ENCODE measurements at regions not wholly inside any gene's neighbourhood (a gene's known extent, or its start where the extent isn't known, plus 50 kb on each side); places are given as distances from the start of the nearest gene placed in this dataset.
"Not testable (repeated sequence)": the region's sequence is repeated elsewhere in the genome, so short reads cannot be mapped to it uniquely, and the experiment has no call there.

DNA sequence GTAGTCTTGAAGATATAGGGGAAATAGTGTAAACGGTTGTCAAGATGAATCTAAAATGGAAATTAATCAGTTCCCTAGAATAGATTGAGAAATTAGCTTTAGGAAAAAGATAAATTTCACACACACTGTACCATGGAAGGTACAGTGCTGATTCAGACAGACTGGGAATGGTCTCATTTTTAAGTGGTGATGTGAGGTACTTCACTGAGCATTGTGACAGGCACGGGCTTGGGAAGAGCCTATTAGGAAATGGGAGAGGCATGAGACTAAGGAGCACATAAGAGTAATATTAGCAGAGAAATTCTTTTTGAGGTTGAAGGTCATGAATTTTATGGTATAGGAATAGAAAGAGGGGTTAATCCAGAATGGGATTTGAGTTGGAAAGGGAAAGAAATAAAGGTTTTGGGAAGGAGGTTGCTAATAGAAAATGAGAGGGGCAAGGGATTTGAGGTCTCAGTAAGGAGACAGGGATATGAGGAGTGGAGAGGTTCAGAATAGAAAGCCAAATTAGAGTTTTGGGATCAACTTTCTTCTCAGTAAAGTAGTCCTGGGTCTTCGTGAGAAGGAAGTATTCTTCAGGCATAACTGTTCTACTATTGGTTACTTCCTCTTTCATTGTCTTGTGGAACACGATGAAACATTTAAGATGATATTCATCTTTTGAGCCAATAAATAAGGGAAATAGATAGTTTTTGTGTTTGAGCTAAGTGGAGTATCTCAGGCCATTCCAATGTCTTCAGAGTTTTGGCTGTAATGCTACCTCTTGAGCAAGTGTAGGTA is 115.0 kb upstream of the FBXO28 start:
- TF ChIP-seq POLR2A, CTCF (IDR thresholded peaks at IDR 0.05): not testable (repeated sequence)

All from lower leg skin (tissue), 3 donors.